ENCODE measurements at regions not wholly inside any gene's neighbourhood (a gene's known extent, or its start where the extent isn't known, plus 50 kb on each side); places are given as distances from the start of the nearest gene placed in this dataset.

DNA sequence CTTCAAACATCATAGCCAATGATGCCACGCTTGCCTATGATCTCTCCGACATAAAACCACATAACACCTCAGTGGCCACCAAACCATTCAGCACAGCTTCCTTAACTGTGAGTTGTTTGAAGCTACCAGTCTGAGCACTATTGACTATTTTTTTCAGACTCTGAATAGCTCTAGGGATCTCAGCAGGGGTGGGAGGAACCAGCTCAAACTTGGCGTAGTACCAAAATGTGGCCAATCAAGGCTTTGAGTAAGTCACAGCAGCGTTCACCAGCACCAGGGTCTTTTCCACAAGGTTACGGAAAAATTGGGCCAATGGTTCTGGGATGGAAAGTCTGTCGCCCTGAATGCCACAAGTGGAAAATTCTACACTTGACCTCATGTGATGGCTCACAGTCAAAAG, 70.6 kb downstream of the SMPDL3A start:
- Histone ChIP-seq H3K9me3 (ENCODE audit: insufficient read depth in 2 of 2, low read depth in 1 of 2, low read length in 1 of 2) (no peaks in the 10 kb centered on the region), H3K4me3 (ENCODE audit: extremely low read depth in 1 of 4, insufficient read depth in 2 of 4, low read depth in 3 of 4, low read length in 4 of 4) (no peak overlapping the region), H3K18ac (ENCODE audit: extremely low read depth, low read length) (no peak overlapping the region), H3K27ac (ENCODE audit: low read depth, low read length) (no peak overlapping the region), H4K20me1 (replicated peaks in 1 of 2; ENCODE audit: control insufficient read depth in 1 of 2, insufficient read depth in 2 of 2, low read length in 2 of 2) (no peaks in the 10 kb centered on the region), H4K5ac (ENCODE audit: insufficient read length, low read depth, low read length) (no peak overlapping the region), H2BK15ac (ENCODE audit: low read length) (no peak overlapping the region), H2AFZ (ENCODE audit: low read length) (no peak overlapping the region), H3K79me2 (ENCODE audit: control insufficient read depth in 1 of 2, insufficient read depth in 2 of 2, low read length in 2 of 2) (no peaks in the 10 kb centered on the region), H3K36me3 (ENCODE audit: control insufficient read depth in 2 of 4, insufficient read depth in 4 of 4, low read length in 3 of 4) (no peaks in the 10 kb centered on the region), H3K14ac (ENCODE audit: insufficient read length) (no peak overlapping the region), H3K23ac (ENCODE audit: insufficient read length) (no peak overlapping the region), H2BK20ac (ENCODE audit: low read length) (no peak overlapping the region), H3K4me1 (replicated peaks in 1 of 4; ENCODE audit: control insufficient read depth in 3 of 4, insufficient read depth in 4 of 4, low read length in 3 of 4) (peaks cover 0 to 7% (median 1%) of the 10 kb centered on the region in 4 experiments; a peak in 3 of 7 replicates), H2BK12ac (ENCODE audit: low read depth, low read length) (no peak overlapping the region), H2AK5ac (ENCODE audit: low read depth, low read length) (no peak overlapping the region), H3K4ac (replicated peaks; ENCODE audit: insufficient read length, low read depth, low read length) (no peak overlapping the region), H4K91ac (replicated peaks; ENCODE audit: insufficient read length, low read length) (no peak overlapping the region), H3K9ac (replicated peaks in 1 of 4; ENCODE audit: extremely low read depth in 1 of 4, low read depth in 3 of 4, low read length in 3 of 4) (no peak overlapping the region), H3K27me3 (replicated peaks in 1 of 4; ENCODE audit: control insufficient read depth in 3 of 4, extremely low read depth in 1 of 4, insufficient read depth in 3 of 4, low read length in 3 of 4) (no peaks in the 10 kb centered on the region; a peak in 1 of 7 replicates), H2BK120ac (replicated peaks; ENCODE audit: low read depth, low read length) (no peak overlapping the region), H4K8ac (ENCODE audit: extremely low read depth, insufficient read depth, low read length) (no peak overlapping the region), H3K23me2 (ENCODE audit: low read depth, low read length) (no peaks in the 10 kb centered on the region), H3K79me1 (ENCODE audit: low read depth, low read length) (no peaks in the 10 kb centered on the region), H2BK5ac (ENCODE audit: low read depth, low read length) (no peak overlapping the region), H3K56ac (replicated peaks; ENCODE audit: insufficient read length, low read depth, low read length) (no peak overlapping the region), H3K4me2 (ENCODE audit: insufficient read depth in 1 of 2, low read depth in 2 of 2, low read length in 2 of 2) (no peak overlapping the region)
- CTCF ChIA-PET (ENCODE audit: partially characterized antibody), result interaction anchor here (1.6 kb wide), 1 partner anchor 10 kb away, joined by 5 read pairs; no protein-coding TSS in a partner anchor
- 84% methylated on average over 6 of the region's 6 CpGs; no CpG with 5 or more reads in 1 of the 2 experiments for WGBS, 2 experiments (ENCODE audit: extremely low coverage in 1 of 2, insufficient coverage in 1 of 2, insufficient read length in 1 of 2, insufficient replicate concordance in 2 of 2, low coverage in 1 of 2, low lambda C conversion rate in 2 of 2, missing lambda C conversion rate in 1 of 2)
- no peak for FAIRE-seq
- DNase-seq (ENCODE audit: low read depth in 1 of 2, low spot score in 2 of 2), result no peak
- POLR2A ChIA-PET (ENCODE audit: partially characterized antibody), result no interaction called here
- TF ChIP-seq POU5F1 (IDR thresholded peaks at IDR 0.05; ENCODE audit: low read depth, low read length) (no peak), MAFK (IDR thresholded peaks at IDR 0.05; ENCODE audit: low read depth, low read length) (no peak), ASH2L (IDR thresholded peaks at IDR 0.05; ENCODE audit: low read length) (no peak)

Data from H1 (cell line).